PC-3 (cell line): ENCODE measurements at regions not wholly inside any gene's neighbourhood (a gene's known extent, or its start where the extent isn't known, plus 50 kb on each side); places are given as distances from the start of the nearest gene placed in this dataset.

ENCODE experiments used
- CTCF ChIP-seq: fragments of 300-600 bp; sonication (generic); conservative IDR thresholded peaks from 2 replicates; pipeline ENCODE4 v1.5.1; 2017; ENCODE audit warnings: antibody characterized with exemption, low read depth, mild to moderate bottlenecking, low read length
- EZH2 ChIP-seq: fragments of 300-600 bp; sonication (generic); IDR thresholded peaks from one replicate; pipeline ENCODE4 v1.6.1; 2017; ENCODE audit warnings: antibody characterized with exemption, mild to moderate bottlenecking, low read length; ENCODE audit not compliant: unreplicated experiment
- EZH2phosphoT487 ChIP-seq: fragments of 300-600 bp; sonication (generic); IDR thresholded peaks from 2 replicates; pipeline ENCODE4 v1.6.1; 2018; ENCODE audit warnings: mild to moderate bottlenecking, antibody characterized with exemption, low read length, borderline replicate concordance

DNA sequence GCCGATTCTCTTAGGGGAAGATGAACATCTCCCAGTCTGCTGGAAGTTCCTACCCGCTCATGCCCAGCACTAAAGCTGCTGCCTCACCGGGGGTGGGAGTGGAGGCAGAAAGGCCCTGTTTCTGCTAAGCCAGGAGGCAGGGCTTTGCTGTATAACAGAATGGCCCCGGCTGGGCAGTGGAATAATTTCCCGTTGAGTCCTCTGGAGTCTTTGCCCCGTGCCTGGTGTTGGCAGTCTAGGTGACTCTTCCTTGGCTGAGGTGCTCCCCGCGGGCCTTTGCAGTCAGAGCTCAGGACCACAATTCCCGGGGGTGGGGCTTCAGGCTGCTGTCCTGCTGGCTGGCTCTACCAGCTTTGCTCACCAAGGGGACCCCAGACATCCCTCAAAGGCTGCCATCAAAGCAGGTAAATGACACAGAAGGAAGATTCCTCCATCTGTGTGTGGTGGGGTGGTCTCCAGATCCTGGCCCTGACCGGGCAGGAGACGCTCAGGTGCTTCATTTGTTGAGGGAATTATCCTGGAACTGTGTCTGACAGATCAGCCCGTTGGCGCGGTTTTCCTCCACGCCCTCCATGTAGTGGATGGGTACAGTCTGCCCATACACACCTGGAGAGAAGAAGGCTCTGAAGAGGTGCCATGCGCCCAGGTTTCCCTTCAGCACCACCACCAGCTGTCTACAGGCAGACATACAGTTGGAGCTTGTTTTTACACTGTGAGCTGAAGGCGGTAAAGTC is 209.9 kb downstream of the TEX29 start:
- TF ChIP-seq CTCF (no peak), EZH2phosphoT487 (no peak), EZH2 (no peak)
